ENCODE measurements at regions not wholly inside any gene's neighbourhood (a gene's known extent, or its start where the extent isn't known, plus 50 kb on each side); places are given as distances from the start of the nearest gene placed in this dataset.

GRCh38 chr4:17174751-17175150, 276.3 kb upstream of the LDB2 start:
- TF ChIP-seq POLR2A (IDR thresholded peaks at IDR 0.05; ENCODE audit: low read length) (no peak), GATA1 (IDR thresholded peaks at IDR 0.05; ENCODE audit: low read depth, low read length) (no peak)

Data from erythroblast (primary cell).